NOMO-1 (cell line): ENCODE measurements at regions not wholly inside any gene's neighbourhood (a gene's known extent, or its start where the extent isn't known, plus 50 kb on each side); places are given as distances from the start of the nearest gene placed in this dataset.

Source experiments
- DNase-seq, 2 experiments: peaks; one replicate each; lab custom pipeline; 2025; ENCODE audit not compliant: unreplicated experiment in 2 of 2; lab: John Stamatoyannopoulos, UW

DNA sequence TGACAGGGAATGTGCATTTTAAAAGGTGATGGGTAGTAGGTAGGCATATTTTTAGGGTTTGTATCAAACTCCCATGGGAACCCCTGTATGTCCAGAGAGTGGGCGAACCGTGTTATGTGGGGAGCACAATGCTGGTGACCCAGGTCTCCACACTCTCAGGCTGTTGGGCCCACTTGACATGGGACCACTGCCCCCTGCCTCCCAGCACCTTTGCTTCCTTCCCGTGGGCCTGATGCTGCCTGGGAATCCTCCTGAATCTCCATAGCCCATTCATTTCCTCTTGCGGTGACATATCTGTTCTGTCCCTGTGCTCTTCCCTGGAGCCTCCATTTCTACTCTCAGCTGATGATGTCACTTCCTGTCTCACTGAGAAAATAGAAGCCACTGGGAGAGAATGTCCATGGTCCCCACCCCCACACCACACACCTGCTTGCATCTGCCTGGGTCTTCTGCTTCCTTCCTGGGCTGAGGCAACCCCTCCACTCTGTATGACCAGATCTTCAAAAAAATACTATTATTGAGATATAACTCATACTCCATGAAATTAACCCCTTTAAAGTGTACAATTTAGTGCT is 55.8 kb upstream of the THY1 start:
- DNase-seq = no peak

GRCh38 chr11:119476666-119477331 is 53.8 kb upstream of the THY1 start:
- DNase-seq = no peak

GRCh38 chr11:119476038-119476437 is 53.1 kb upstream of the THY1 start:
- no peak for DNase-seq

- peak; percentile 6 to 23 for DNase-seq
Measured at GRCh38 chr11:119474682-119475596, 52.0 kb upstream of the THY1 start.

DNA sequence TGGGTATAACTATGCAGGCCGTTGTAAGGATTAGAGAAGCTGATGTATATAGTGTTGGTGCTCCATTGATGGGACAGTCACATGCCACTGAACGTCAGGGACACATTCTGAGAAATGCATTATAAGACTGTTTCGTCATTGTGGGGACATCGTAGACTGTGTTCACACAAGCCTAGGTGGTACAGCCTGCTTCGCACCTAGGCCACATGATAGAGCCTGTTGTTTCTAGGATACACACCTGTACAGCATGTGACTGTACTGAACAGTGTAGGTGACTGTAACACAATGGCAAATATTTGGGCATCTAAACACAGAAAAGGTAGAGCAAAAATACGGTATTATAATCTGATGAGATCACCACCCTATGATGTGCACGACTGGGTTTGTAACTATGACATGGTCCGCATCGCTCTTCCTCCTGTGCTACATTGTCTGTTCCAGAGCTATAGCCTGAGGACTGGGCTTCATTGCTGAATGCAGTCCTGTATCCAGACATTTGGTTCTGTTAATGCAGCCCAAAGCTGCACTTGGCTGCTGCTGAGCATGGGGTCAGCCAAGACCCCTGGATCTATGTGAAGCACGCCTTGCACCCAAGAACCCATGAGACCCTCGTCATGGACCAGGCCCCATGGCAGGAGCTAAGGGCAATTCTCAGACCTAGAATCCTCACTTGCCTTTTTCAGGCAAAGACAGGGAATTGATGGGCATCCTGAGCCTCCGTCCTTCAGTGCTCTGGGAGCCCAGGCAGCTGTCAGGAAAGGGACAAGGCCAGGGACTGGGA is 51.1 kb upstream of the THY1 start:
- no peak for DNase-seq

GRCh38 chr11:119473226-119473625 is 50.3 kb upstream of the THY1 start:
- DNase-seq = no peak

- no peak for DNase-seq
Measured at GRCh38 chr11:119472856-119473222, 49.9 kb upstream of the THY1 start.
